Right renal cortex interstitium (tissue), 3 donors: ENCODE measurements at regions not wholly inside any gene's neighbourhood (a gene's known extent, or its start where the extent isn't known, plus 50 kb on each side); places are given as distances from the start of the nearest gene placed in this dataset.

Source experiments
- DNase-seq, 3 donors: peaks; one replicate each; pipeline ENCODE4 v3.0.0-alpha.2; 2013; ENCODE audit warnings: low read depth in 3 of 3, low spot score in 2 of 3

DNA sequence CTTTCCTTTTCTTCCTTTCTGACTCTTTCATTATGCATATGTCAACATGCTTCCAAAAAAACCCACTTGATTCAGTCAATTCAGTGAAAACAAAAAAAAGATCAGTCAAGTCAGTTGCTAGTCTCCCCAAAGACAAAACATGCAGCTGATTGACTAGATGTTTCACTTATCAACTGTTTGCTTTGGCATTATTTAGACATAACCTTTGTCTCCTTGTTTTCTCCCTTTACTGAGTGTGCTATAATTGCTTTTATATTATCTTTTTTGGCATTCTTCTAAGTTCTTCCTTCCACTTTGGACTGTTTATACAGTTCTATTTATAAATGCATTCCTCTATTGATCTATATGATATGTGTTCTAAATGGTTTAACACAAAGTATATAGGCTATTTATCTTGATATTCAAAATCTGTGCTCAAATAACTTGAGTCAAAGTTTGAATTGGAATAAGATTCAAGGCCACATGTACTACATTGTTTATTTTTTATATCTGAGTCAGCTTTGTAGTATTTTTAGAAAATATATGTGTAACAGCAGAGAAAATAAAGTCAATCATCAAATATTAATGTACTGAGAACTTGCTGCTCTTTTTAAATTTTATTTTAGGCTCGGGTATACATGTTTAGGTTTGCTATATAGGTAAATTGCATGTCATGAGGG, 260.5 kb downstream of the CENPW start:
- DNase-seq = no peak

GRCh38 chr6:126603410-126603809, 263.5 kb downstream of the CENPW start:
- DNase-seq = no peak

DNA sequence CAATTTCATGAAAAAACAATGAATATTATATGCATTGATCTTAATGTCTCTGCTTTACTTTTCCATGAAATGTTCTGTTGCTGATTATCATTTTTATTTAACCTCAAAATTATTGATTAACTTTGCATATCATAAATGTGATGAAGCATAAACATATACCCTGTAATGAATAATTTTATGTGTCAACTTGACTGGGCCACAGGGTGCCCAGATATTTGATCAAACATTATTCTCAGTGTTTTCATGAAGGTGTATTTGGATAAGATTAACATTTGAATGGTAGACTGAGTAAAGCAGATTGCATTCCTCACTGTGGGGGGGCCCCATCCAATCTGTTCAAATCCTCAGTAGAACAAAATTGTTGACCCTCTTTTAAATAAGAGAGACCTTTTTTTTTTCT, 265.2 kb downstream of the CENPW start:
- DNase-seq = no peak

DNA sequence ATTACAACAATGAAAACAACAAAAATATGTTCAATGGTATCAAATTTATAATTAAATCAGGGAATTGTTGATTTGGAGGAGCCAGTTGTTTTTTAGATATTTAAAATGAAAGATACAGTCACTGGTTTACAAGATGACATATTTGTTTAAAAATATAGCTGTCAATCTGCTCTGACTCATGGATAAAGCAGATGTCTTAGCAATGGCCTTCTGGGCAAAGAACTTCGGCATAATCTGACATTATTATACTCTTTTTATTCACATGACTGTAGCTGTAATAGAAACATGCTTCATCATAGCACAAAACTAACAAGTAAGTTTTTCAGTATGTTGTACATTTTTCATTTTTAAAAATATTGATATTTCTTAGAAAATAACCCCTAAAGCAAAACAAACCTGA, 267.4 kb downstream of the CENPW start:
- DNase-seq = no peak

- no peak for DNase-seq
Observed at GRCh38 chr6:126608681-126609080, 268.8 kb downstream of the CENPW start.

- no peak for DNase-seq
Observed at GRCh38 chr6:126614642-126615504, 275.0 kb downstream of the CENPW start.

DNA sequence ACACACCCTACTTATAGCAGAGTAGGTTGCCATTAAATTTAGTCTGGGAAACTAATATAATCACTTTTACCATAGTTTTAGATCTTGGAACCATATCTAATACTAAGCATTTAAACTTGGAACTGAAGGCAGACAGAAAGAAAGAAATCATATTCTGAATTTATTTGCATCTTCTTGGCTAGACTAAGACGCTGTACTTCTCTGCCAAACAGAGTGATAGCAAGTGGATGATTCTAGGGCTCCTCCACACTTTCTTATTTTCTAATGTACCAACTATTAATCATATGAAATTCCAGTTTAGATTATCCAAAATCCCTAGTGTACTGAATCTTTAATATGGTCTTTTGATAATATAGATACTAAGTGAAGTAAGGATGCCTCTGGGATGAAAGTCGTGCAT, 277.0 kb downstream of the CENPW start:
- DNase-seq = no peak

GRCh38 chr6:126618639-126619343, 278.9 kb downstream of the CENPW start:
- DNase-seq = no peak

GRCh38 chr6:126620719-126621118, 280.8 kb downstream of the CENPW start:
- DNase-seq = no peak

DNA sequence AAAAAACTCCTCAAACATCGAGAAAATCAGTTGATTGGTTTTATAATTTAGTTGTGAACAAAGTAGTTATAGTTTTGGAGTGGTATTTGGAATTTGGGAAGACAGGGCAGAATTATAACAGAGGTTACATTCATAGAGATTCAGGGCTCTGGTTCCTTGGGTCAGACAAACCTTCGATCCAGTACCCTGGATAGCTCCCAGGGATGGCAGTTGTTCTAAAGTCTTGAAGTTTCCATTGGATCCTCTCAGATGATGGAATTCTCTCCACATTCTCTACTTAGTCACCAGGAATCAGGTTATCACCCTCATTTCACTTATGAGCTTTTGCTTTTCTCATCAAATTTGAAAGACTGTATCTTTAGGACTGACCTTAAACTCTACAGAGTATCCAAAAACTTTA, 285.1 kb downstream of the CENPW start:
- DNase-seq = peak in 1 of 3 donors; percentile 29

DNA sequence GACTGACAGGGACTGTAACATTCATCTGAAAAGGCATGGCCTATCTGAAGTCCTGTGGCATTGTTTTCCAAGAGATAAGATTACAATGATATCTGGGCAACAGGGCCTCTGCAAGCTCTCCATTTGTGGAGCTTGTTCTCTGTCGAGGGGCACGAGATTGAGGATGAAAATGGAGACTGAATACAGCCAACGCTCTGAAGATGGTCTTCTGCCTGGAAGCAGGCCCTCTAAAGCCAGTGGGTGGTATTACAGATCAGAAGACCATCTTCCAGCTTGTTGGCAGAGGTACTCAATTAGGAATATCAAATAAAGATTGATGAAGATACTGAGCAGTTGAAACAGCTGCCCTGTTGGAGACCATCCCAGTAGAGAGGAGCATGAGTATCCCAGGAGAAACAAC, 288.2 kb downstream of the CENPW start:
- no peak for DNase-seq

- no peak for DNase-seq
Observed at GRCh38 chr6:126631363-126631762, 291.4 kb downstream of the CENPW start.

GRCh38 chr6:126632271-126632670, 292.4 kb downstream of the CENPW start:
- no peak for DNase-seq

GRCh38 chr6:126633373-126633772, 293.5 kb downstream of the CENPW start:
- DNase-seq = no peak

GRCh38 chr6:126640356-126640755, 300.4 kb downstream of the CENPW start:
- DNase-seq = no peak

DNA sequence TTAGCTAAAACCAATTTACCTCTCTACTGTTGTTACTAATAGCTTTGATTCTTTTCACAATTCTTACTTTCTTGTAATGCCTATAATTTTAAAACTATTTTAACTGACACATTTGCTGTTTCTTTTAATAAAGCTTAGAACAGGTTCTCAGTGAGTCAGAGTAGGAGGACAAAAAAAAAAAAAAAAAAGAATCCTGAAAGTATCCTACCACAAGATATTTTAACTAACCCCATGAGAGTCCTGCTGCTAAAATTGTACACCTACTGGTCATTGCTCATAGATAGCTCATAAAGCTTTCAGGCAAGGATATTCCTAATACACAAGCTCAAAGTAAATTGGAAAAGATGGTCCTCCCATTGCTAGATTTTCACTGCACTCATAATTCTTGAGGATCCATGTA, 301.0 kb downstream of the CENPW start:
- no peak for DNase-seq

GRCh38 chr6:126641641-126642040, 301.7 kb downstream of the CENPW start:
- DNase-seq = no peak

DNA sequence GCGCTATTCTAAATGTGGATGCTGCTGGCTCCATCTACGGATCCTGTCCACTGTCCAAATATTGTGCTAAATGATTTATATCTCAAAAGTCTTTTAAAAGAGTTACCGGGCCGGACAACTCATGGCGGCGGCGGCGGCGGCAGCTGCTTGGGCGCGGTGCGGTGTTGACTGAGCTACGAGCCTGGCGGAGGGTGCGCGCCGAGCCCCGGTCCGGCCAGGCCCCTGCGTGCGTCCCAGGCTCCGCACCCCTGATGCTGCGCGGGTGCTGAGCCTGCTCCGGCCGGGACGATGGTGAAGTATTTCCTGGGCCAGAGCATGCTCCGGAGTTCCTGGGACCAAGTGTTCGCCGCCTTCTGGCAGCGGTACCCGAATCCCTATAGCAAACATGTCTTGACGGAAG, 303.4 kb downstream of the CENPW start:
- DNase-seq = no peak

GRCh38 chr6:126650931-126651330, 311.0 kb downstream of the CENPW start:
- no peak for DNase-seq

- no peak for DNase-seq
Observed at GRCh38 chr6:126657561-126658175, 317.8 kb downstream of the CENPW start.

DNA sequence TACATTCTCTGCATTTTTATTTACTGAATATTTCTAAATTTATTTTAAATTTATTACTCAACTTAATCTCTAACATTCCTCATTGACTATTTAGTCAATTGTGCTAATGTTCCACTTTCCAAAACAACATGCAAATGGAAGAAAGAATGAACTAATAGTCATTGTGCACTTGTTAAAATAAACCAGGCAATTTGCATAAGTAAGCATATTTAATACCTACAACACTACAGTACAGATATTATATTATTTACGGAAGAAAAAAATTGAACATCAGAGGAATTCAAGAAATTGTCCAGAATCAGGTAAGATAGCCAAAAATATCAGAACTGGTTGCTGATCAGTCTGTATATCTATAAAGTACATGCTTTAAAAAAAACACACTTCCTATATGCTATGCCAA, 320.5 kb downstream of the CENPW start:
- DNase-seq = no peak
